Lung (tissue), 11 donors: ENCODE measurements at regions not wholly inside any gene's neighbourhood (a gene's known extent, or its start where the extent isn't known, plus 50 kb on each side); places are given as distances from the start of the nearest gene placed in this dataset.
"Not testable (repeated sequence)": the region's sequence is repeated elsewhere in the genome, so short reads cannot be mapped to it uniquely, and the experiment has no call there.

Experiments used
- ATAC-seq: fragments of 200-7000 bp; cut with Tn5 transposase; one replicate; pipeline ENCODE4 v1.9.1; 2020; ENCODE audit warnings: moderate number of reproducible peaks; ENCODE audit not compliant: insufficient read depth, low FRiP score
- DNase-seq, 3 donors: peaks; one replicate each; pipeline ENCODE4 v3.0.0-alpha.2; 2013 to 2017
- H3K27ac ChIP-seq, 2 donors: one replicate each; pipeline ENCODE4 v1.5.1; 2013; ENCODE audit warnings: mild to moderate bottlenecking in 2 of 2, moderate library complexity in 2 of 2, control low read depth in 1 of 2, inconsistent platforms in 1 of 2, low read depth in 1 of 2, low read length in 1 of 2
- H3K27me3 ChIP-seq, 3 donors: one replicate each; pipeline ENCODE4 v1.5.1; 2013; ENCODE audit warnings: low read length in 2 of 3; ENCODE audit not compliant: control insufficient read depth in 3 of 3, insufficient read depth in 3 of 3
- H3K36me3 ChIP-seq, 4 donors: one replicate each; pipeline ENCODE4 v1.5.1; 2013; ENCODE audit warnings: low read length in 4 of 4, mild to moderate bottlenecking in 1 of 4, moderate library complexity in 1 of 4; ENCODE audit not compliant: control insufficient read depth in 4 of 4, insufficient read depth in 4 of 4
- H3K4me1 ChIP-seq, 5 donors: one replicate each; pipeline ENCODE4 v1.5.1; 2013; ENCODE audit warnings: low read length in 5 of 5, mild to moderate bottlenecking in 2 of 5, moderate library complexity in 1 of 5; ENCODE audit not compliant: control insufficient read depth in 5 of 5, insufficient read depth in 5 of 5
- H3K4me3 ChIP-seq: one replicate; pipeline ENCODE4 v1.5.1; 2013; ENCODE audit warnings: mild to moderate bottlenecking, control low read depth, moderate library complexity
- H3K9ac ChIP-seq, 2 donors: one replicate each; pipeline ENCODE4 v1.5.1; 2013; ENCODE audit warnings: low read length in 2 of 2, control low read depth in 1 of 2; ENCODE audit not compliant: insufficient read depth in 1 of 2
- H3K9me3 ChIP-seq, 4 donors: one replicate each; pipeline ENCODE4 v1.5.1; 2013; ENCODE audit warnings: low read length in 3 of 4, mild to moderate bottlenecking in 1 of 4, moderate library complexity in 1 of 4; ENCODE audit not compliant: control insufficient read depth in 4 of 4, insufficient read depth in 3 of 4
- WGBS, 2 donors: extraction: QIAGEN DNeasy Blood & Tissue Kit; methylation state at CpG; one replicate each; pipeline ENCODE4 v1.1.7; 2013; 5-methylcytosine and 5-hydroxymethylcytosine counted together
- TF ChIP-seq, protein P1 (sequence below): IDR thresholded peaks from 2 replicates; pipeline ENCODE4 v1.5.1; 2012; ENCODE audit warnings: mild to moderate bottlenecking; ENCODE audit errors: control extremely low read depth, extremely low read depth
- donor health status: control.
- donor health status: control.
- donor health status: Bipolar disorder and iron deficiency.
- donor health status: healthy.
- donor health status: DM: yes; HTN: yes; CAD: no.

DNA sequence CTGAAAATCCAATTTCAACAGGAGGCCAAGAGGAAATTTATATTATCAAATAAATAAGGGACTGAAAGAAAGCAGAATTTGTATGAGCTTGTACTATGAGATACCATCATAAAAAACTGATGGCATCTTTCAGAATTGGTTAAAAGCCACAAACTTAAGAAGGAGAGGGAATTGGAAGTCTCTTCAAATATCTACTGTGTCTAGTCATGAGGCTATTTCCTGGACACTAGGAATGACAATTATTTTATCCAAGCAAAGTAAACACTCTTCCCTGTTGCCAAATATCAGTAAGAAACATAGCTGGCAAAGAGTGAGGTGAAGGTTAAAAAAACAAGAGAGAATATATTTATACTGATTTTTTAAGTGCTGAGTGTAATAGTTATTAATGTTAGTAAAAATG lies 101.5 kb upstream of the ARRDC3 start:
- no peak overlapping the region for H3K27ac ChIP-seq
- no peaks in the 10 kb centered on the region for H3K4me1 ChIP-seq
- no peaks in the 10 kb centered on the region for H3K9me3 ChIP-seq
- no peak overlapping the region for H3K4me3 ChIP-seq
- no peak for DNase-seq
- no peak overlapping the region for H3K9ac ChIP-seq
- TF ChIP-seq, protein P1, sequence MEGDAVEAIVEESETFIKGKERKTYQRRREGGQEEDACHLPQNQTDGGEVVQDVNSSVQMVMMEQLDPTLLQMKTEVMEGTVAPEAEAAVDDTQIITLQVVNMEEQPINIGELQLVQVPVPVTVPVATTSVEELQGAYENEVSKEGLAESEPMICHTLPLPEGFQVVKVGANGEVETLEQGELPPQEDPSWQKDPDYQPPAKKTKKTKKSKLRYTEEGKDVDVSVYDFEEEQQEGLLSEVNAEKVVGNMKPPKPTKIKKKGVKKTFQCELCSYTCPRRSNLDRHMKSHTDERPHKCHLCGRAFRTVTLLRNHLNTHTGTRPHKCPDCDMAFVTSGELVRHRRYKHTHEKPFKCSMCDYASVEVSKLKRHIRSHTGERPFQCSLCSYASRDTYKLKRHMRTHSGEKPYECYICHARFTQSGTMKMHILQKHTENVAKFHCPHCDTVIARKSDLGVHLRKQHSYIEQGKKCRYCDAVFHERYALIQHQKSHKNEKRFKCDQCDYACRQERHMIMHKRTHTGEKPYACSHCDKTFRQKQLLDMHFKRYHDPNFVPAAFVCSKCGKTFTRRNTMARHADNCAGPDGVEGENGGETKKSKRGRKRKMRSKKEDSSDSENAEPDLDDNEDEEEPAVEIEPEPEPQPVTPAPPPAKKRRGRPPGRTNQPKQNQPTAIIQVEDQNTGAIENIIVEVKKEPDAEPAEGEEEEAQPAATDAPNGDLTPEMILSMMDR: no peak
- H3K36me3 ChIP-seq: no peaks in the 10 kb centered on the region
- no peak for ATAC-seq
- no peaks in the 10 kb centered on the region for H3K27me3 ChIP-seq

DNA sequence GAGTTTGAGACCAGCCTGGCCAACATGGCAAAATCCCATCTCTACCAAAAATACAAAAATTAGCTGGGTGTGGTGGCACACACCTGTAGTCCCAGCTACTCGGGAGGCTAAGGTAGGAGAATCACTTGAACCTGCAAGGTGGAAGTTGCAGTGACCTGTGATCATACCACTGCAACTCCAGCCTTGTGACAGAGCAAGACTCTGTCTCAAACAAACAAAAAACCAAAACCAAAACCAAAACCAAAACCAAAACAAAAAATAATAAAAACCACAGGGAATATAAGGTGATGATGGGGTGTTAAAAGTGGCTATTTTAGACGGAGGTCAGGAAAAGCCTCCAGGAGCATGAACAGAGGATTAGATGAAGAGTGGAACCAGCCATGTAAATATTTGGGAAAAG lies 96.3 kb upstream of the ARRDC3 start:
- not testable (repeated sequence) for H3K9me3 ChIP-seq, H3K9ac ChIP-seq, ATAC-seq, H3K4me1 ChIP-seq, H3K36me3 ChIP-seq, H3K4me3 ChIP-seq, DNase-seq, H3K27ac ChIP-seq, H3K27me3 ChIP-seq
- WGBS, 2 donors: 67 to 76% methylated on average over 2 of the region's 2 CpGs

DNA sequence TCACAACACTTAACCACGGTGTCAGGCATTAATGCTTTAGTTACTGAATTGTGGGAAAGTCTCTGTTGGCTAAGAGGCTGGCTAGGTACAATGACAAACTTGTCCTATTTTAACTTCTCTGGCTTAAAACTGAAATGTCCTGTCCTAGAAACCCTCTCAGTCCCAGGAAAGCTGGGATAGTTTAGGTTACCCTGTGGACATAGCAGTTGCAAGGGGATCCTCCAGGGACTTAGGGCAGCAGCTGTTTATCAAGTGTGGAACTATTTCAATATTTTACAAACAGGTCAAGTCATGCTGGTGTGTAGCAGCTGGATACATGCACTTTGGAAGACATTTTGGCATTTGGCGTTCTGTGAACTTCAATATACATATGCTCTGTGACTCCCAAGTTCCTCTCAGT lies 95.0 kb upstream of the ARRDC3 start:
- H3K4me1 ChIP-seq: no peaks in the 10 kb centered on the region
- no peaks in the 10 kb centered on the region for H3K27me3 ChIP-seq
- DNase-seq: no peak
- no peak for ATAC-seq
- no peak overlapping the region for H3K27ac ChIP-seq
- 88 to 91% methylated on average over 2 of the region's 2 CpGs for WGBS, 2 donors
- H3K9me3 ChIP-seq: no peaks in the 10 kb centered on the region
- H3K9ac ChIP-seq: no peak overlapping the region
- H3K4me3 ChIP-seq: no peak overlapping the region
- H3K36me3 ChIP-seq: no peaks in the 10 kb centered on the region
- TF ChIP-seq, protein P1: no peak

DNA sequence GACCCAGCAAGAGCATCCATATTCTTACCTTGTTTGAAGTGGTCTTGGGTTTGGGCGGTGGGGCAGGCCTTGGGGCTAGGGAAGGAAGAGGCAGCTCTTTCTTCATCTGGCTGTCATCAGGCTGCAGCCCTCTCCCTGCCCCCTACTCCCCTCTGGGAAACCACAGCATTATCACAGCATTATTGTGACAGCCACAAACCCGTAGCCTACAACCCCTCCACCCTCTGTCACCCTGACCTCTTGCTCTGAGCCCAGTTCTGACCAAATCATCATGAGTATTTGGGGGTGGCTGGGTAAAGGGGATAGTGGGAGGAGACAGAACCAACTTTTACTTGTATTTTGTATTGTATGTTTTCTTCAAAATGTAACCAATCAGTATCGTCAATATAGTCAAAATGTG lies 94.3 kb upstream of the ARRDC3 start:
- 61 to 87% methylated on average over 3 of the region's 3 CpGs for WGBS, 2 donors

More for the DNA sequence above, 94.3 kb upstream of the ARRDC3 start:
- H3K4me3 ChIP-seq: no peak overlapping the region
- no peak overlapping the region for H3K27ac ChIP-seq
- H3K27me3 ChIP-seq: no peaks in the 10 kb centered on the region
- no peak overlapping the region for H3K9ac ChIP-seq
- H3K4me1 ChIP-seq: no peaks in the 10 kb centered on the region
- no peaks in the 10 kb centered on the region for H3K36me3 ChIP-seq
- no peaks in the 10 kb centered on the region for H3K9me3 ChIP-seq
- no peak for DNase-seq
- TF ChIP-seq, protein P1: no peak
- ATAC-seq: no peak
